Fibroblast of mammary gland (primary cell): ENCODE measurements at regions not wholly inside any gene's neighbourhood (a gene's known extent, or its start where the extent isn't known, plus 50 kb on each side); places are given as distances from the start of the nearest gene placed in this dataset.

Source experiments
- DNase-seq: peaks from one replicate; pipeline ENCODE4 v3.0.0-alpha.2; 2010; ENCODE audit warnings: low read depth
- H3K4me3 ChIP-seq: 2 replicates; pipeline ENCODE4 v1.5.1; 2011; ENCODE audit warnings: low read depth, mild to moderate bottlenecking, low read length, moderate library complexity; ENCODE audit not compliant: control insufficient read depth
- TF ChIP-seq, protein P1 (sequence below): conservative IDR thresholded peaks from 2 replicates; pipeline ENCODE4 v1.5.1; 2011; ENCODE audit warnings: low read depth, low read length, inconsistent platforms; ENCODE audit not compliant: control insufficient read depth, insufficient read depth

DNA sequence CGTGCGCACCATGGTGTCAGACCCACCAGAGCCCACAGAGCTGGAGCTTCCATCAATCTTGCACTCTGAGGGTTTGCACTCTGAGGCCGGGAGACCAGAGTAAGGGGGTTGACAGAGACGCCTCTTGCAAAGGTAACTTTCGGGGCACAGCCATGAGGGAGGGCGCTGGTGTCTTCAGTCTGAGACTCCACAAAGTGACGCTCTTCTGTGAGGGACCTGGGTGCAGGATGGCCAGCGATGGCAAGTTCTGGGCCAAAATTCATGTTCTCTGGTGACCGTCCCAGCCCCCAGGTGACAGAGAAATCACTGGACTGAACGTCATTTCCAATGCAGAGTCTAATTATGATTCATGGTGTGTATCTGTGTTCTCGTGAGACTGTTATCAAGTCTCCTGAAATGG, 1395.2 kb downstream of the TBC1D22A start:
- no peak for DNase-seq
- no peak overlapping the region for H3K4me3 ChIP-seq
- TF ChIP-seq, protein P1, sequence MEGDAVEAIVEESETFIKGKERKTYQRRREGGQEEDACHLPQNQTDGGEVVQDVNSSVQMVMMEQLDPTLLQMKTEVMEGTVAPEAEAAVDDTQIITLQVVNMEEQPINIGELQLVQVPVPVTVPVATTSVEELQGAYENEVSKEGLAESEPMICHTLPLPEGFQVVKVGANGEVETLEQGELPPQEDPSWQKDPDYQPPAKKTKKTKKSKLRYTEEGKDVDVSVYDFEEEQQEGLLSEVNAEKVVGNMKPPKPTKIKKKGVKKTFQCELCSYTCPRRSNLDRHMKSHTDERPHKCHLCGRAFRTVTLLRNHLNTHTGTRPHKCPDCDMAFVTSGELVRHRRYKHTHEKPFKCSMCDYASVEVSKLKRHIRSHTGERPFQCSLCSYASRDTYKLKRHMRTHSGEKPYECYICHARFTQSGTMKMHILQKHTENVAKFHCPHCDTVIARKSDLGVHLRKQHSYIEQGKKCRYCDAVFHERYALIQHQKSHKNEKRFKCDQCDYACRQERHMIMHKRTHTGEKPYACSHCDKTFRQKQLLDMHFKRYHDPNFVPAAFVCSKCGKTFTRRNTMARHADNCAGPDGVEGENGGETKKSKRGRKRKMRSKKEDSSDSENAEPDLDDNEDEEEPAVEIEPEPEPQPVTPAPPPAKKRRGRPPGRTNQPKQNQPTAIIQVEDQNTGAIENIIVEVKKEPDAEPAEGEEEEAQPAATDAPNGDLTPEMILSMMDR = no peak

DNA sequence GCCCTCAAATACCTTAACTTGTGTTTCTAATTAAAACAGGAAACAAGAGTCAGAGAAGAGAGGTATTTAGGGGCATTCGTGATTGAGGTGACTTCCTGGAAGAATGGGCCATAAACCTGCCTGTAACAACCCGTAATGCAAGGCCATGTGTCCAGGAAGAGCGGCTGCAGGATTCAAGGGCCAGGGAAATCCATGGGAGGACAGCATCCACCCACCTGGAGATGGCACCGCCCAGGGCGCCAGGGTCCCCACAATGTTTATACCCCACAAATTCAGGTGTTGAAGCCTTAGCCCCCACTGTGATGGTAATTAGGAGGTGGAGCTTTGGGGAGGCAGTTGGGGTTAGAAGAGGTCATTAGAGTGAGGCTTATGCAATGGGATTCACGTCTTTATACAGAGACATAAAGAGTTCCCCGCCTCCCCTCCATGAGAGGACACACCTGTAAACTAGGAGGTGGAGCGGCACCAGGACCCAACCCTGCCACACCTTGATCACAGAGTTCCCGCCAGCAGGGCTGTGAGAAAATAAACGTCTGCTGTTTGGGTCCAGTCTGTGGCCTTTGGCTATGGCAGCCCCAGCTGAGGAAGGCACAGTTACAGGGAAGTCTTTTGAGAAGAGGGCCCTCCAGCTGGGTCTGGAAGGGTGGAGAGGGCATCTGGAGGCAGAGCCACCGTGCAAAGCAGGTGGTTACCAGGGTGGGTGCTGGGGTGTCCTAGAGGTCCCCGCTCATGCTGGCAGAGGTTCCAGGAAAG, 1394.3 kb downstream of the TBC1D22A start:
- DNase-seq = no peak
- no peak overlapping the region for H3K4me3 ChIP-seq
- TF ChIP-seq, protein P1 = no peak

DNA sequence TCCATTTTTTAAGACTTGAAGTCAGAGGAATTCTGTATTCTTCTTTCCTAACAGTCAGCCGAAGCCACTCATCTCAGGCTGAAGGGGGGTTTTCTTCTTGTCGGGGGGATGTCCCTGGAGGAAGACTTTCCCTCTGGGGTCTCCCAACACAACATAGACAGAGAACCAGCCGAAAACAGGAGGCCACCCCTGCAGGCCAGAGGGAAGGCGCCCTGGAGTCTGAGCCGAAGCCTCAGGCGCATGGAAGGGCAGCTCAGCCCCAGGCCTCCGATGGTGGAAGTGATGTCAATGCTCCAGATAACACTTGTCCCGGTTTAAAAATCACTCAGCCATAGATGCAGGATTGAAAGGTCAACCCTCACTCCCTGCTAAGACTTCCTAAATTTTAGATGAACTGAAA, 1393.0 kb downstream of the TBC1D22A start:
- DNase-seq = no peak
- TF ChIP-seq, protein P1 = no peak
- H3K4me3 ChIP-seq = no peak overlapping the region

DNA sequence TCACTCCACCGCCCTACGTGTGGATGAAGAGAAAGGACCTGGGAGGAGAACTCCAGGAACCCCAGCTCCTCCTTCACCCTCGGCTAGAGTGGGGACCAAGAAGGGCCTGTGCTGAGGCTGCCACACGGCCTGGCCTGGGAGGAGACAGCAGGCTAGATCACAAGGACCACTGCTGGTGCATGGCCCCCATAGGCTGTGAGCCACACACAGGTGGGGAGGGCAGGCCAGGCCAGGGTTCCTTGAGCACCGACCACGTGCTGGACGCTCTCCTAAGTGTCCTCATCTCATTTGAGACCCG, 1392.4 kb downstream of the TBC1D22A start:
- DNase-seq = no peak
- TF ChIP-seq, protein P1 = no peak
- H3K4me3 ChIP-seq = no peak overlapping the region

DNA sequence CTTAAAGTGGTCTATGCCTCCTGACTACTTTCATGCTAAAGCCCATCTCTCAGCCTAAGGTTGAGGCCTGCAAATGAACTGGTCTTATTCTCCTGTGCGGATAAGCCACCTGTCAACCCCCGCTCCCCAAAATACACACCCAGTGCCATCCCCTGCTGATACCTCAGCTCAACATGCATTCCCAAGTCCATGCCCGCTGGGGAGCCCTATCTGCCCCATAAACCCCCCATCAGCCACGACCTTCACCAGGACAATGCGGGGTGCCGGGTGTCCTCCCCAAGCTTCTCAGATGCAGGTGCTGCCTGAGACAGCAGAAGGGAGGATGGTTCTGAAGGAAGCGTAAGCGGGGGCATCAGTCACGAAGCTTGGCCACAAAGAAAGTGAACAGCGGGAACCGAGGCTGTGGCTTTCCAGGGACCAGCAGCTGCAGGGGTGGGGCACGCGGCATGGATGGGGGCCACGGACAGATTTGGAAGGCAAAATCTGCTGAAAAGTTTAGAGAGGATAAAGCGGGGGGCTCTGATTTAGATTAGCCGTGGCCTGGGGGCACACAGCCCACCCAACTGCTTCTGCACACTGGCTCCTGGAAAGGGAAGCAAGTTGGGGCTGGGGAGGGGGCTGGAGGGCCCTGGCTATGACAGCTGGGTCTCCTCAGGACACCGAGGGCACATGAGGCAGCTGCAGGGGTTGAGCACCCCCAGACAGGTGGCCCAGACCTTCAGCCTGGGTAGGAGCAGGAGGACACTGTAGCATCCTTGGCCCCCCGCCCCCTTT, 1391.9 kb downstream of the TBC1D22A start:
- no peak overlapping the region for H3K4me3 ChIP-seq
- TF ChIP-seq, protein P1 = no peak
- DNase-seq = no peak

DNA sequence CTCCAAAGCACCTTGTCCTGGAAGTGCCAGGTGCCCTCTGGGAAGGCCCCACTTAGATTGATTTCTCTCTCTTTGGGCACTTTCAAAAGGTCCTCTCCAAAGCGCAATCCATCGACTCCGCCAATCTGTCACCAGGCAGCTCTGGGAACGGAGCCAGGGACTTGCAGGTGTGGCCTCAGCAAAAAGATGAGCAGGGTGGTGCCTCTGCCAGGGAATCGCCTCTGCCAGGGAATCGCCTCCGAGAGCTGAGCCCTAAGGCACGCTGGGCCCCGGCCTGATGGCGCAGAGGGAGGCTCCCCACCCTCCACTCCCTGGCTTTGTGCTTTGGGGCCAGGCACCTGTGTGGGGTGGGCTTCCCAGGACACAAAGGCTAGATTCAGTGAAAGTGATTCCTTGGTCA, 1391.3 kb downstream of the TBC1D22A start:
- no peak overlapping the region for H3K4me3 ChIP-seq
- TF ChIP-seq, protein P1 = no peak
- no peak for DNase-seq
